A673 (cell line): ENCODE measurements at regions not wholly inside any gene's neighbourhood (a gene's known extent, or its start where the extent isn't known, plus 50 kb on each side); places are given as distances from the start of the nearest gene placed in this dataset.
"Not testable (repeated sequence)": the region's sequence is repeated elsewhere in the genome, so short reads cannot be mapped to it uniquely, and the experiment has no call there.

Experiments used
- BruUV-seq: library from RNA; stranded (reverse); fragments of 400-500 nt; replicated peaks from 2 replicates; lab custom pipeline; 2021; lab: Mats Ljungman, UMichigan
- CTCF ChIA-PET: fragments of 300-600 bp; sonication (Branson Sonifier 250); formaldehyde crosslinking; loops from one replicate; lab custom pipeline; 2022; ENCODE audit warnings: antibody characterized with exemption; lab: Charles Lee
- POLR2A ChIA-PET: fragments of 300-600 bp; sonication (Branson Sonifier 250); formaldehyde crosslinking; loops from one replicate; lab custom pipeline; 2022; ENCODE audit warnings: antibody characterized with exemption; ENCODE audit not compliant: low non-redundant PET; lab: Charles Lee
- DNase-seq: peaks from one replicate; pipeline ENCODE4 v3.0.0-alpha.2; 2015; ENCODE audit warnings: low spot score
- H3K27ac ChIP-seq: fragments of 200-600 bp; sonication (generic); 2 replicates; pipeline ENCODE4 v1.5.1; 2016; ENCODE audit warnings: mixed run types, low read depth, mild to moderate bottlenecking, mixed read lengths, antibody characterized with exemption, low read length; ENCODE audit not compliant: poor library complexity, severe bottlenecking
- H3K27me3 ChIP-seq: fragments of 200-600 bp; sonication (generic); replicated peaks from 2 replicates; pipeline ENCODE4 v1.6.1; 2017; ENCODE audit warnings: mixed run types, low read depth, mild to moderate bottlenecking, mixed read lengths, antibody characterized with exemption, low read length; ENCODE audit not compliant: insufficient read depth, poor library complexity
- H3K36me3 ChIP-seq: fragments of 200-600 bp; sonication (generic); 2 replicates; pipeline ENCODE4 v1.6.1; 2016; ENCODE audit warnings: mixed run types, mild to moderate bottlenecking, mixed read lengths, antibody characterized with exemption, low read length; ENCODE audit not compliant: insufficient read depth, poor library complexity, severe bottlenecking
- H3K4me1 ChIP-seq: fragments of 200-600 bp; sonication (generic); 2 replicates; pipeline ENCODE4 v1.6.1; 2017; ENCODE audit warnings: mixed run types, mild to moderate bottlenecking, mixed read lengths, antibody characterized with exemption, low read length; ENCODE audit not compliant: insufficient read depth, poor library complexity, severe bottlenecking
- H3K4me3 ChIP-seq: fragments of 200-600 bp; sonication (generic); 2 replicates; pipeline ENCODE4 v1.5.1; 2016; ENCODE audit warnings: low read depth, mixed run types, mild to moderate bottlenecking, mixed read lengths, low read length; ENCODE audit not compliant: poor library complexity, severe bottlenecking
- H3K9me3 ChIP-seq: fragments of 200-600 bp; sonication (generic); 2 replicates; pipeline ENCODE4 v1.6.1; 2016; ENCODE audit warnings: mixed run types, low read depth, mild to moderate bottlenecking, mixed read lengths, antibody characterized with exemption, low read length; ENCODE audit not compliant: poor library complexity, severe bottlenecking
- EZH2 ChIP-seq: fragments of 200-600 bp; sonication (generic); IDR thresholded peaks from 2 replicates; pipeline ENCODE4 v1.6.1; 2017; ENCODE audit warnings: borderline replicate concordance, low read depth, mild to moderate bottlenecking, mixed read lengths, antibody characterized with exemption, low read length; ENCODE audit not compliant: poor library complexity, severe bottlenecking
- intact Hi-C: fragments of 100-400 bp; cut with micrococcal nuclease; formaldehyde crosslinking; loops from one replicate; pipeline ENCODE4 v1.10.0; 2022; ENCODE audit not compliant: unreplicated experiment
- TF ChIP-seq, protein P1 (sequence below): fragments of 300-800, 200-600 bp; sonication (generic); conservative IDR thresholded peaks from 2 replicates; pipeline ENCODE4 v1.5.1; 2017; ENCODE audit warnings: low read depth, mild to moderate bottlenecking, antibody characterized with exemption, low read length, moderate library complexity, mixed read lengths

- ChIA-PET CTCF (no interaction called here), POLR2A (no interaction called here)
- no peak for TF ChIP-seq EZH2
- TF ChIP-seq, protein P1, sequence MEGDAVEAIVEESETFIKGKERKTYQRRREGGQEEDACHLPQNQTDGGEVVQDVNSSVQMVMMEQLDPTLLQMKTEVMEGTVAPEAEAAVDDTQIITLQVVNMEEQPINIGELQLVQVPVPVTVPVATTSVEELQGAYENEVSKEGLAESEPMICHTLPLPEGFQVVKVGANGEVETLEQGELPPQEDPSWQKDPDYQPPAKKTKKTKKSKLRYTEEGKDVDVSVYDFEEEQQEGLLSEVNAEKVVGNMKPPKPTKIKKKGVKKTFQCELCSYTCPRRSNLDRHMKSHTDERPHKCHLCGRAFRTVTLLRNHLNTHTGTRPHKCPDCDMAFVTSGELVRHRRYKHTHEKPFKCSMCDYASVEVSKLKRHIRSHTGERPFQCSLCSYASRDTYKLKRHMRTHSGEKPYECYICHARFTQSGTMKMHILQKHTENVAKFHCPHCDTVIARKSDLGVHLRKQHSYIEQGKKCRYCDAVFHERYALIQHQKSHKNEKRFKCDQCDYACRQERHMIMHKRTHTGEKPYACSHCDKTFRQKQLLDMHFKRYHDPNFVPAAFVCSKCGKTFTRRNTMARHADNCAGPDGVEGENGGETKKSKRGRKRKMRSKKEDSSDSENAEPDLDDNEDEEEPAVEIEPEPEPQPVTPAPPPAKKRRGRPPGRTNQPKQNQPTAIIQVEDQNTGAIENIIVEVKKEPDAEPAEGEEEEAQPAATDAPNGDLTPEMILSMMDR, result no peak
- H3K4me3 ChIP-seq, result no peak overlapping the region
- no TSS peak for BruUV-seq
- intact Hi-C loops, result no loop called here
- DNase-seq, result no peak
- H3K27ac ChIP-seq, result no peak overlapping the region
- H3K9me3 ChIP-seq, result no peaks in the 10 kb centered on the region
- peaks cover 9% of the 10 kb centered on the region for H3K27me3 ChIP-seq
- H3K4me1 ChIP-seq, result no peaks in the 10 kb centered on the region
- no peaks in the 10 kb centered on the region for H3K36me3 ChIP-seq
These were observed 151.1 kb upstream of the PRR20G start for GRCh38 chr3:127438951-127439350.

DNA sequence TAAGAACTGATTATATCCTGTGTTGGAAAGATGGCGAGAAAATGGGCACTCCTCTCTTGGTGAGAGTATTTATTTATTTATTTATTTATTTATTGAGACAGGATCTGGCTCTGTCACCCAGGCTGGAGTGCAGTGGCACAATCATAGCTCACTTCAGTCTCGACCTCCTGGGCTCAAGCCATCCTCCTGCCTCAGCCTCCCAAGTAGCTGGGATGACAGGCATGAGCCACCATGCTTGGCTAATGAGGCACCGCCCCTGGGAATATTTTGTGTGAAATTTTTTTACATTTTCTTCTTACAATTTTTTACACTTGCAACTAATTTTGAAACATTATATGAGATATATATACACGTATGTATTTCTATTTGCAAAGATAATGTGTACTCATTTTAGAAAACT, 150.5 kb upstream of the PRR20G start:
- H3K9me3 ChIP-seq, result no peaks in the 10 kb centered on the region
- intact Hi-C loops, result no loop called here
- POLR2A ChIA-PET, result no interaction called here
- peaks cover 9% of the 10 kb centered on the region for H3K27me3 ChIP-seq
- H3K36me3 ChIP-seq, result no peaks in the 10 kb centered on the region
- no TSS peak for BruUV-seq
- CTCF ChIA-PET, result no interaction called here
- H3K4me1 ChIP-seq, result no peaks in the 10 kb centered on the region
- DNase-seq, result no peak
- no peak overlapping the region for H3K27ac ChIP-seq
- TF ChIP-seq, protein P1, result no peak
- no peak for TF ChIP-seq EZH2
- no peak overlapping the region for H3K4me3 ChIP-seq

GRCh38 chr3:127435299-127435698, 147.5 kb upstream of the PRR20G start:
- DNase-seq, POLR2A ChIA-PET, H3K4me3 ChIP-seq, H3K4me1 ChIP-seq, H3K9me3 ChIP-seq, intact Hi-C loops, H3K27ac ChIP-seq, CTCF ChIA-PET, BruUV-seq, H3K36me3 ChIP-seq: not testable (repeated sequence)
- peaks cover 33% of the 10 kb centered on the region for H3K27me3 ChIP-seq

DNA sequence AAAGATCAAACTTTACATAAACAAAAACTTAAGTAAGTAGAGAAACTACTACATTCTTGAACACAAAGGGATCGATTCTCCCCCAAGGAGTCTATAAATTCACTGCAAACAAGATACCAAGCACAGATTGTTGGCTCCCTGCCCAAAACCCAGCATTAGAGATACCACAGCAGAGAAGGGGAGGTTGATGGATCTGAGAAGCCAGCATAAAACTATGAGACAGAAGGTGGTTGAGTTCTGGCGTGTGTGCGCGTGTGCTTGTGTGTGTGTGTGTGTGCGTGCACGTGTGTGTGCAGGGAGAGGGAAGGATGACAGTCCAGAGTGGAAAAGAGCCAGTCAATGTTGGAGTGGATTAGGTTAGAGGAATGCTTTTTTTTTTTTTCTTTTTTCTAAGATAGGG, 143.2 kb upstream of the PRR20G start:
- peak; percentile 26 for DNase-seq
- ChIA-PET CTCF (no interaction called here), POLR2A (no interaction called here)
- no peak overlapping the region for H3K4me3 ChIP-seq
- no TSS peak for BruUV-seq
- intact Hi-C loops, result no loop called here
- H3K9me3 ChIP-seq, result no peaks in the 10 kb centered on the region
- TF ChIP-seq EZH2, result no peak
- TF ChIP-seq, protein P1, result no peak
- H3K4me1 ChIP-seq, result no peaks in the 10 kb centered on the region
- no peak overlapping the region for H3K27ac ChIP-seq
- H3K36me3 ChIP-seq, result no peaks in the 10 kb centered on the region
- H3K27me3 ChIP-seq, result peaks cover 58% of the 10 kb centered on the region
